ENCODE measurements at regions not wholly inside any gene's neighbourhood (a gene's known extent, or its start where the extent isn't known, plus 50 kb on each side); places are given as distances from the start of the nearest gene placed in this dataset.
"Not testable (repeated sequence)": the region's sequence is repeated elsewhere in the genome, so short reads cannot be mapped to it uniquely, and the experiment has no call there.

- not testable (repeated sequence) for DNase-seq (ENCODE audit: low spot score)
Observed at GRCh38 chr1:222470252-222470805, 77.6 kb downstream of the HHIPL2 start.

GRCh38 chr1:222466150-222466865 lies 81.6 kb downstream of the HHIPL2 start:
- no peak for DNase-seq (ENCODE audit: low spot score)

GRCh38 chr1:222465211-222466041 lies 82.5 kb downstream of the HHIPL2 start:
- DNase-seq (ENCODE audit: low spot score) = peak; percentile 98

- DNase-seq (ENCODE audit: low spot score) = peak; percentile 52
Observed at GRCh38 chr1:222464841-222465210, 83.1 kb downstream of the HHIPL2 start.

GRCh38 chr1:222463059-222463730 lies 84.7 kb downstream of the HHIPL2 start:
- DNase-seq (ENCODE audit: low spot score) = no peak

GRCh38 chr1:222462601-222463000 lies 85.3 kb downstream of the HHIPL2 start:
- DNase-seq (ENCODE audit: low spot score) = no peak

- no peak for DNase-seq (ENCODE audit: low spot score)
Observed at GRCh38 chr1:222461941-222462340, 86.0 kb downstream of the HHIPL2 start.

- DNase-seq (ENCODE audit: low spot score) = no peak
Observed at GRCh38 chr1:222459652-222460051, 88.3 kb downstream of the HHIPL2 start.

GRCh38 chr1:222457513-222457912 lies 90.4 kb downstream of the HHIPL2 start:
- no peak for DNase-seq (ENCODE audit: low spot score)

GRCh38 chr1:222457084-222457483 lies 90.8 kb downstream of the HHIPL2 start:
- DNase-seq (ENCODE audit: low spot score) = no peak

GRCh38 chr1:222455188-222455879 lies 92.6 kb downstream of the HHIPL2 start:
- DNase-seq (ENCODE audit: low spot score) = peak; percentile 86

- DNase-seq (ENCODE audit: low spot score) = peak; percentile 86
Observed at GRCh38 chr1:222454782-222455181, 93.1 kb downstream of the HHIPL2 start.

- DNase-seq (ENCODE audit: low spot score) = peak; percentile 48
Observed at GRCh38 chr1:222454186-222454585, 93.7 kb downstream of the HHIPL2 start.

GRCh38 chr1:222452031-222452430 lies 95.9 kb downstream of the HHIPL2 start:
- no peak for DNase-seq (ENCODE audit: low spot score)

- no peak for DNase-seq (ENCODE audit: low spot score)
Observed at GRCh38 chr1:222443566-222443965, 104.3 kb downstream of the HHIPL2 start.

- DNase-seq (ENCODE audit: low spot score) = no peak
Observed at GRCh38 chr1:222441066-222441465, 106.8 kb downstream of the HHIPL2 start.

GRCh38 chr1:222424826-222425225 lies 123.1 kb downstream of the HHIPL2 start:
- DNase-seq (ENCODE audit: low spot score) = no peak

- DNase-seq (ENCODE audit: low spot score) = no peak
Observed at GRCh38 chr1:222421380-222421779, 126.5 kb downstream of the HHIPL2 start.

GRCh38 chr1:222420633-222421032 lies 127.3 kb downstream of the HHIPL2 start:
- DNase-seq (ENCODE audit: low spot score) = no peak

GRCh38 chr1:222418654-222419053 lies 129.2 kb downstream of the HHIPL2 start:
- DNase-seq (ENCODE audit: low spot score) = no peak

- DNase-seq (ENCODE audit: low spot score) = no peak
Observed at GRCh38 chr1:222417264-222417663, 130.6 kb downstream of the HHIPL2 start.

Measured in GM03348 (cell line).